ENCODE measurements at regions not wholly inside any gene's neighbourhood (a gene's known extent, or its start where the extent isn't known, plus 50 kb on each side); places are given as distances from the start of the nearest gene placed in this dataset.
"Not testable (repeated sequence)": the region's sequence is repeated elsewhere in the genome, so short reads cannot be mapped to it uniquely, and the experiment has no call there.

- H3K4me3 ChIP-seq: no peak overlapping the region
- H3K27ac ChIP-seq: no peak overlapping the region
- H3K4me1 ChIP-seq: no peaks in the 10 kb centered on the region
- no peak for DNase-seq
- H3K9me3 ChIP-seq: no peaks in the 10 kb centered on the region
- WGBS, 2 donors (ENCODE audit: low coverage in 1 of 2): 73% methylated on average over 1 of the region's 1 CpG; no CpG with 5 or more reads in 1 of the 2 donors
- intact Hi-C loops (cut with DNase I; ENCODE audit: low total_unique reads) (no loop called here), in situ Hi-C loops (cut with MboI; ENCODE audit: low pct_ligation_motif_present in 1 of 4, low pct_unique_long_range_greater_than_20kb in 1 of 4, low sequenced_read_pairs in 3 of 4) (no loop called here)
- H3K27me3 ChIP-seq: no peaks in the 10 kb centered on the region
- TF ChIP-seq CTCF (IDR thresholded peaks at IDR 0.05) (no peak), POLR2AphosphoS5 (IDR thresholded peaks at IDR 0.05) (no peak), POLR2A (IDR thresholded peaks at IDR 0.05) (no peak), EP300 (IDR thresholded peaks at IDR 0.05; ENCODE audit: low read depth) (no peak)
- no peaks in the 10 kb centered on the region for H3K36me3 ChIP-seq
Observed at GRCh38 chr11:45388472-45388871, 102.3 kb upstream of the SYT13 start.

- H3K27me3 ChIP-seq; H3K36me3 ChIP-seq; H3K4me1 ChIP-seq; H3K4me3 ChIP-seq; intact Hi-C loops (cut with DNase I; ENCODE audit: low total_unique reads); H3K9me3 ChIP-seq; in situ Hi-C loops (cut with MboI; ENCODE audit: low pct_ligation_motif_present in 1 of 4, low pct_unique_long_range_greater_than_20kb in 1 of 4, low sequenced_read_pairs in 3 of 4); DNase-seq; H3K27ac ChIP-seq: not testable (repeated sequence)
- WGBS, 2 donors (ENCODE audit: low coverage in 1 of 2): 64% methylated on average over 2 of the region's 2 CpGs; no CpG with 5 or more reads in 1 of the 2 donors
Observed at GRCh38 chr11:45387885-45388284, 101.7 kb upstream of the SYT13 start.

GRCh38 chr11:45386972-45387371 lies 100.8 kb upstream of the SYT13 start:
- no peaks in the 10 kb centered on the region for H3K27me3 ChIP-seq
- no peak overlapping the region for H3K4me3 ChIP-seq
- intact Hi-C loops (cut with DNase I; ENCODE audit: low total_unique reads) (no loop called here), in situ Hi-C loops (cut with MboI; ENCODE audit: low pct_ligation_motif_present in 1 of 4, low pct_unique_long_range_greater_than_20kb in 1 of 4, low sequenced_read_pairs in 3 of 4) (no loop called here)
- no peaks in the 10 kb centered on the region for H3K9me3 ChIP-seq
- TF ChIP-seq CTCF (IDR thresholded peaks at IDR 0.05): no peak
- no peak for TF ChIP-seq POLR2AphosphoS5 (IDR thresholded peaks at IDR 0.05)
- TF ChIP-seq POLR2A (IDR thresholded peaks at IDR 0.05): no peak
- TF ChIP-seq EP300 (IDR thresholded peaks at IDR 0.05; ENCODE audit: low read depth): no peak
- WGBS, 2 donors (ENCODE audit: low coverage in 1 of 2): 51 to 58% methylated on average over 3 of the region's 3 CpGs
- DNase-seq: no peak
- no peaks in the 10 kb centered on the region for H3K36me3 ChIP-seq
- no peak overlapping the region for H3K27ac ChIP-seq
- H3K4me1 ChIP-seq: no peaks in the 10 kb centered on the region

- in situ Hi-C loops (cut with MboI; ENCODE audit: low pct_ligation_motif_present in 1 of 4, low pct_unique_long_range_greater_than_20kb in 1 of 4, low sequenced_read_pairs in 3 of 4) (no loop called here), intact Hi-C loops (cut with DNase I; ENCODE audit: low total_unique reads) (no loop called here)
- WGBS, 2 donors (ENCODE audit: low coverage in 1 of 2): 42 to 43% methylated on average over 2 to 5 of the region's 5 CpGs
Observed at GRCh38 chr11:45385844-45386243, 99.7 kb upstream of the SYT13 start.

More at GRCh38 chr11:45385844-45386243, 99.7 kb upstream of the SYT13 start:
- no peaks in the 10 kb centered on the region for H3K4me1 ChIP-seq
- H3K9me3 ChIP-seq: no peaks in the 10 kb centered on the region
- H3K4me3 ChIP-seq: no peak overlapping the region
- H3K27me3 ChIP-seq: no peaks in the 10 kb centered on the region
- no peak overlapping the region for H3K27ac ChIP-seq
- no peak for DNase-seq
- H3K36me3 ChIP-seq: no peaks in the 10 kb centered on the region
- no peak for TF ChIP-seq CTCF (IDR thresholded peaks at IDR 0.05)
- no peak for TF ChIP-seq POLR2AphosphoS5 (IDR thresholded peaks at IDR 0.05)
- no peak for TF ChIP-seq EP300 (IDR thresholded peaks at IDR 0.05; ENCODE audit: low read depth)
- no peak for TF ChIP-seq POLR2A (IDR thresholded peaks at IDR 0.05)
